GM10248 (cell line): ENCODE measurements at regions not wholly inside any gene's neighbourhood (a gene's known extent, or its start where the extent isn't known, plus 50 kb on each side); places are given as distances from the start of the nearest gene placed in this dataset.

Source experiments
- CTCF ChIA-PET: fragments of 300-600 bp; sonication (Branson Sonifier 250); formaldehyde crosslinking; extraction: SDS; loops from one replicate; lab custom pipeline; 2021; ENCODE audit warnings: antibody characterized with exemption; lab: Yijun Ruan, JAX
- POLR2A ChIA-PET: fragments of 350-650 bp; sonication (Branson Sonifier 250); formaldehyde crosslinking; extraction: SDS; loops from one replicate; lab custom pipeline; 2020; ENCODE audit warnings: antibody characterized with exemption; lab: Yijun Ruan, JAX
- DNase-seq: peaks from one replicate; pipeline ENCODE4 v3.0.0; 2012; ENCODE audit errors: extremely low spot score
- CTCF ChIP-seq: IDR thresholded peaks from 2 replicates; pipeline ENCODE4 v1.5.1; 2012; ENCODE audit warnings: mild to moderate bottlenecking, low read depth; ENCODE audit errors: extremely low read depth, missing control alignments, control extremely low read depth

- CTCF ChIA-PET: interaction anchor here (1.0 to 1.7 kb wide), 2 partner anchors 16 to 33 kb away, joined by 4 to 7 read pairs; no protein-coding TSS in a partner anchor
- no peak for TF ChIP-seq CTCF
- POLR2A ChIA-PET: no interaction called here
- no peak for DNase-seq
These were observed 483.2 kb downstream of the METTL4 start for GRCh38 chr18:2087877-2088673.

GRCh38 chr18:2089396-2089795 is 481.9 kb downstream of the METTL4 start:
- POLR2A ChIA-PET: no interaction called here
- TF ChIP-seq CTCF: no peak
- CTCF ChIA-PET: interaction anchor here (1.0 to 1.3 kb wide), 2 partner anchors 17 to 32 kb away, joined by 4 to 5 read pairs; no protein-coding TSS in a partner anchor
- DNase-seq: no peak

GRCh38 chr18:2091937-2092336 is 479.4 kb downstream of the METTL4 start:
- no peak for TF ChIP-seq CTCF
- no peak for DNase-seq
- ChIA-PET POLR2A (no interaction called here), CTCF (no interaction called here)

- no peak for DNase-seq
- ChIA-PET POLR2A (no interaction called here), CTCF (interaction anchor here (5.8 kb wide), 1 partner anchor 9 kb away, joined by 61 read pairs; no protein-coding TSS in a partner anchor)
- no peak for TF ChIP-seq CTCF
These were observed 474.8 kb downstream of the METTL4 start for GRCh38 chr18:2096551-2096950.

- TF ChIP-seq CTCF: no peak
- ChIA-PET POLR2A (no interaction called here), CTCF (interaction anchor here (0.8 to 0.9 kb wide), 2 partner anchors 9 to 17 kb away, joined by 3 to 4 read pairs; no protein-coding TSS in a partner anchor)
- DNase-seq: no peak
These were observed 470.6 kb downstream of the METTL4 start for GRCh38 chr18:2100694-2101213.

- ChIA-PET POLR2A (no interaction called here), CTCF (interaction anchor here (0.7 kb wide), 1 partner anchor 1100 kb away, joined by 3 read pairs; no protein-coding TSS in a partner anchor)
- no peak for DNase-seq
These were observed 469.3 kb downstream of the METTL4 start for GRCh38 chr18:2102022-2102421.

More at GRCh38 chr18:2102022-2102421, 469.3 kb downstream of the METTL4 start:
- no peak for TF ChIP-seq CTCF
